Upper lobe of left lung (tissue), 6 donors: ENCODE measurements at regions not wholly inside any gene's neighbourhood (a gene's known extent, or its start where the extent isn't known, plus 50 kb on each side); places are given as distances from the start of the nearest gene placed in this dataset.
A peak's percentile ranks its signal among the peaks of the same experiment; 100 is the strongest.

Source experiments
- ATAC-seq, 2 donors: fragments of 200-7000 bp; cut with Tn5 transposase; one replicate each; pipeline ENCODE4 v1.9.1; 2022; ENCODE audit warnings: mild to moderate bottlenecking in 2 of 2, moderate library complexity in 2 of 2; ENCODE audit not compliant: low FRiP score in 2 of 2
- DNase-seq, 2 donors: peaks; one replicate each; pipeline ENCODE4 v3.0.0-alpha.2; 2019 to 2020
- H3K27ac ChIP-seq, 4 donors: fragments of 200-600 bp; sonication (generic); one replicate each; pipeline ENCODE4 v1.5.1; 2016 to 2019
- H3K27me3 ChIP-seq, 4 donors: fragments of 200-600 bp; sonication (generic); one replicate each; pipeline ENCODE4 v1.5.1; 2017 to 2019
- H3K36me3 ChIP-seq, 4 donors: fragments of 200-600 bp; sonication (generic); one replicate each; pipeline ENCODE4 v1.5.1; 2016 to 2019
- H3K4me1 ChIP-seq, 4 donors: fragments of 200-600 bp; sonication (generic); one replicate each; pipeline ENCODE4 v1.5.1; 2018 to 2019
- H3K4me3 ChIP-seq, 4 donors: fragments of 200-600 bp; sonication (generic); one replicate each; pipeline ENCODE4 v1.5.1; 2017 to 2019; ENCODE audit warnings: mild to moderate bottlenecking in 2 of 4, moderate library complexity in 1 of 4
- H3K9me3 ChIP-seq, 4 donors: fragments of 200-600 bp; sonication (generic); one replicate each; pipeline ENCODE4 v1.5.1; 2018 to 2019
- CTCF ChIP-seq, 6 experiments: fragments of 450-650 bp in 4 of 6; fragments of 200-600 bp in 2 of 6; sonication (generic) in 2 of 6; IDR thresholded peaks; one replicate each; pipeline ENCODE4 v1.5.1; 2016 to 2019; ENCODE audit warnings: antibody characterized with exemption in 6 of 6
- EP300 ChIP-seq, 4 donors: sonication (generic); formaldehyde crosslinking; IDR thresholded peaks; one replicate each; pipeline ENCODE4 v1.5.1; 2017; ENCODE audit warnings: antibody characterized with exemption in 4 of 4, control low read depth in 2 of 4
- POLR2A ChIP-seq, 4 donors: fragments of 450-650 bp; IDR thresholded peaks; one replicate each; pipeline ENCODE4 v1.5.1; 2016 to 2017; ENCODE audit warnings: antibody characterized with exemption in 4 of 4, mild to moderate bottlenecking in 2 of 4
- POLR2AphosphoS5 ChIP-seq, 2 donors: sonication (generic); formaldehyde crosslinking; IDR thresholded peaks; one replicate each; pipeline ENCODE4 v1.5.1; 2017; ENCODE audit warnings: antibody characterized with exemption in 2 of 2
- WGBS, 2 donors: methylation state at CpG; one replicate each; pipeline ENCODE4 v1.1.5; 2017 to 2018; 5-methylcytosine and 5-hydroxymethylcytosine counted together
- donor health status: DM: no; HTN: no; CAD: no; lungs with moderate emphysema.
- donor health status: DM: no; HTN: yes; CAD: no; lungs with severe emphysema.

DNA sequence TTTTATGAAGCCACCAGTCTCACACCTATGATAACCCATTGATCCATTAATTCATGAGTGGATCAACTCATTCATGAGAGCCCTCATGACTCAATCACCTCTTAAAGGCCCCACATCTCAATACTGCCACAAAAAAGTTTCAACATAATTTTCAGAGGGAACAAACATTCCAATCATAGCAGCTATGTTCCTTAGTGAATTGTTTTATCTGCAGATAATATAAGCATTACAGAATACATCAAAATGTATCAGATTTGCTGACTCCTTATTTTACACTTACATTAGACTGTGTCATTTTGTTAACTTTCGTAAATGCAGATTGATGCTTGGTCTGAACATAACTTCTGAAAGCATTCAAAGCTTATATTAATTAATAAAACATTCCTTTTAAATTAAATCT, 155.3 kb upstream of the MBNL1 start:
- ATAC-seq (no peak), DNase-seq (no peak)
- no peak overlapping the region for H3K27ac ChIP-seq
- 92 to 96% methylated on average over 1 of the region's 1 CpG for WGBS, 2 donors
- no peaks in the 10 kb centered on the region for H3K36me3 ChIP-seq
- no peaks in the 10 kb centered on the region for H3K9me3 ChIP-seq
- TF ChIP-seq POLR2A (IDR thresholded peaks at IDR 0.05): no peak
- TF ChIP-seq EP300 (IDR thresholded peaks at IDR 0.05): no peak
- TF ChIP-seq POLR2AphosphoS5 (IDR thresholded peaks at IDR 0.05): no peak
- no peak for TF ChIP-seq CTCF (IDR thresholded peaks at IDR 0.05)
- no peak overlapping the region for H3K4me3 ChIP-seq
- no peaks in the 10 kb centered on the region for H3K4me1 ChIP-seq
- H3K27me3 ChIP-seq: no peaks in the 10 kb centered on the region

GRCh38 chr3:152113992-152114651, 154.6 kb upstream of the MBNL1 start:
- no peak for ATAC-seq

DNA sequence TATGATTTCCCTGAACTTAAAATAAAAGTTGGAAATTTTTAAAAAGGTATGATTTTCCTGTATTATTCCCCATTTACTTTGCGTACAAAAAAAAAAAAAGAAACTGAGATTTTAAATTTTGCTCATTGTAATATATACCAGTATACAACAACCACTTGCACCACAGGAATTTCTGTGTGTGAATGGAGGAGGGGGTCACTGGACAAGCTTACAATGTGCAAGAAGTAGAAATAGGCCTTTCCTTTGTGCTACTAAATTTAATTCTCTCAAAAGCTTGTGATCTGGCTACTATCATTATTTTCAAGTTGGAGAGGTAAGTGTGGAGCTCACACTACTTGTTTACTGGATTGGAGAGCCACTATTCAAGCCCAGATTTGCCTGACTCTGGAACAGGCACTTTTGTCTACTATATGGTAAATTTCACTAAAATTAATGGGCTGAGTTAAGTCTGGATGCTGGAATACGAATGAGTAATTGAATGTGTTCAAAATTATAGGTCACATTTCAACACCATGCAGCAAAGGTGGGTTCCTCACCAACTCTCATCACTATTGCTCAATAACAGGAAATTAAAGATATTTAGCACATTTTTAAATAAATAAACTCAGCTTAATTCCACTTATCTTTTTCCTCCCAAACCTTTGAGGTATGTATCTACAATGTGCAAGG, 148.0 kb upstream of the MBNL1 start:
- DNase-seq: no peak
- Histone ChIP-seq H3K27ac (no peak overlapping the region), H3K4me3 (no peak overlapping the region), H3K36me3 (no peaks in the 10 kb centered on the region), H3K9me3 (no peaks in the 10 kb centered on the region), H3K27me3 (no peaks in the 10 kb centered on the region), H3K4me1 (no peaks in the 10 kb centered on the region)
- no peak for TF ChIP-seq EP300 (IDR thresholded peaks at IDR 0.05)
- no peak for TF ChIP-seq POLR2A (IDR thresholded peaks at IDR 0.05)
- no peak for TF ChIP-seq POLR2AphosphoS5 (IDR thresholded peaks at IDR 0.05)
- TF ChIP-seq CTCF (IDR thresholded peaks at IDR 0.05): no peak
- ATAC-seq: no peak
- 93 to 95% methylated on average over 2 of the region's 2 CpGs for WGBS, 2 donors

More at GRCh38 chr3:152113992-152114651, 154.6 kb upstream of the MBNL1 start:
- WGBS, 2 donors: 83 to 89% methylated on average over 2 of the region's 2 CpGs
- Histone ChIP-seq H3K9me3 (no peaks in the 10 kb centered on the region), H3K36me3 (no peaks in the 10 kb centered on the region), H3K27me3 (no peaks in the 10 kb centered on the region), H3K4me1 (no peaks in the 10 kb centered on the region), H3K27ac (no peak overlapping the region), H3K4me3 (no peak overlapping the region)
- TF ChIP-seq POLR2AphosphoS5 (IDR thresholded peaks at IDR 0.05): no peak
- TF ChIP-seq POLR2A (IDR thresholded peaks at IDR 0.05): no peak
- no peak for TF ChIP-seq CTCF (IDR thresholded peaks at IDR 0.05)
- TF ChIP-seq EP300 (IDR thresholded peaks at IDR 0.05): no peak
- no peak for DNase-seq

DNA sequence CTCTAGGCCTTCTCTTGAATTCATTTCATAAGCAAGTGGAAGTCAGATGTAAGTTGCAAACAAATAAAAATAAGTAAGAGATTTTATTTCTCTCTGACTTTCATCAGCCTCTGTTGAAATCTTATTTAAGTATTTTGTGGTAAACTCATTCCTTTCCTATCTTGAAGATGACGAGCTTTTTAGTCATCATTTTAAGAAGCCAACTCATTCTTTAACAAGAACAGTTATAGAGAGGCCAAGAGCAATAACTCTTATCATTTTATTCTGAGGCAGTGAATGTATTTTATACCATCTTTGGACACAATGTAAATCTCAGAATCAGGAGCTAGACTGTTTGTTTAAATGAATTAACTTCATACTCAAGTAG, 147.5 kb upstream of the MBNL1 start:
- DNase-seq (no peak), ATAC-seq (peak in 1 of 2 donors; percentile 68)
- 55 to 78% methylated on average over 1 of the region's 1 CpG for WGBS, 2 donors
- Histone ChIP-seq H3K27me3 (no peaks in the 10 kb centered on the region), H3K36me3 (no peaks in the 10 kb centered on the region), H3K27ac (no peak overlapping the region), H3K4me1 (no peaks in the 10 kb centered on the region), H3K9me3 (no peaks in the 10 kb centered on the region), H3K4me3 (no peak overlapping the region)
- no peak for TF ChIP-seq EP300 (IDR thresholded peaks at IDR 0.05)
- TF ChIP-seq CTCF (IDR thresholded peaks at IDR 0.05): no peak
- TF ChIP-seq POLR2A (IDR thresholded peaks at IDR 0.05): no peak
- TF ChIP-seq POLR2AphosphoS5 (IDR thresholded peaks at IDR 0.05): no peak

- H3K36me3 ChIP-seq: no peaks in the 10 kb centered on the region
- no peaks in the 10 kb centered on the region for H3K9me3 ChIP-seq
- H3K27ac ChIP-seq: no peak overlapping the region
- no peaks in the 10 kb centered on the region for H3K27me3 ChIP-seq
- H3K4me1 ChIP-seq: no peaks in the 10 kb centered on the region
- ATAC-seq (no peak), DNase-seq (no peak)
- no peak overlapping the region for H3K4me3 ChIP-seq
- 71 to 80% methylated on average over 5 of the region's 5 CpGs for WGBS, 2 donors
- TF ChIP-seq POLR2AphosphoS5 (IDR thresholded peaks at IDR 0.05): no peak
- no peak for TF ChIP-seq EP300 (IDR thresholded peaks at IDR 0.05)
- no peak for TF ChIP-seq CTCF (IDR thresholded peaks at IDR 0.05)
Measured at GRCh38 chr3:152122851-152123250, 145.9 kb upstream of the MBNL1 start.
